PC-3 (cell line): ENCODE measurements at regions not wholly inside any gene's neighbourhood (a gene's known extent, or its start where the extent isn't known, plus 50 kb on each side); places are given as distances from the start of the nearest gene placed in this dataset.

Experiments
- EZH2 ChIP-seq: fragments of 300-600 bp; sonication (generic); IDR thresholded peaks from one replicate; pipeline ENCODE4 v1.6.1; 2017; ENCODE audit warnings: antibody characterized with exemption, mild to moderate bottlenecking, low read length; ENCODE audit not compliant: unreplicated experiment
- EZH2phosphoT487 ChIP-seq: fragments of 300-600 bp; sonication (generic); IDR thresholded peaks from 2 replicates; pipeline ENCODE4 v1.6.1; 2018; ENCODE audit warnings: mild to moderate bottlenecking, antibody characterized with exemption, low read length, borderline replicate concordance
- TF ChIP-seq, protein P1 (sequence below): fragments of 300-600 bp; sonication (generic); conservative IDR thresholded peaks from 2 replicates; pipeline ENCODE4 v1.5.1; 2017; ENCODE audit warnings: antibody characterized with exemption, low read depth, mild to moderate bottlenecking, low read length

DNA sequence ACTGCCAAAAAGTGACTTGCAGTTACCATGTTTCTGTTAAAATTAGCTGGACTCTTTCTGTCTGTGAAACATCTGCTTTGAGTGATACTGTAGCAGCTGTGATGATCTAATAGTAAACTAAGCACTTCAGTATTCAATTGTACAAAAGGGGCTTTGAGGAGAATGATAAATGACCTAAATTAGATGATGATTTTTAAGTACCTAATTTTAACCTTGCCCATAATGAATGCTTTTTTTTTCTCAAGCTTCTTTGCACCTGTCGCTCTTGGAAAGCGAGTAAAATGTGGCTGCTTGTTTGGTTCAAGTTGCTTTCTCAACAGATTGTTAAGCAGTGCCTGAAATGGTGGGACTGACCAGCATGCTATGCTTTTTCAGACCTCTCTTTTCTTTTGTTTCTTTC is 752.3 kb downstream of the EPHA3 start:
- no peak for TF ChIP-seq EZH2phosphoT487
- TF ChIP-seq, protein P1, sequence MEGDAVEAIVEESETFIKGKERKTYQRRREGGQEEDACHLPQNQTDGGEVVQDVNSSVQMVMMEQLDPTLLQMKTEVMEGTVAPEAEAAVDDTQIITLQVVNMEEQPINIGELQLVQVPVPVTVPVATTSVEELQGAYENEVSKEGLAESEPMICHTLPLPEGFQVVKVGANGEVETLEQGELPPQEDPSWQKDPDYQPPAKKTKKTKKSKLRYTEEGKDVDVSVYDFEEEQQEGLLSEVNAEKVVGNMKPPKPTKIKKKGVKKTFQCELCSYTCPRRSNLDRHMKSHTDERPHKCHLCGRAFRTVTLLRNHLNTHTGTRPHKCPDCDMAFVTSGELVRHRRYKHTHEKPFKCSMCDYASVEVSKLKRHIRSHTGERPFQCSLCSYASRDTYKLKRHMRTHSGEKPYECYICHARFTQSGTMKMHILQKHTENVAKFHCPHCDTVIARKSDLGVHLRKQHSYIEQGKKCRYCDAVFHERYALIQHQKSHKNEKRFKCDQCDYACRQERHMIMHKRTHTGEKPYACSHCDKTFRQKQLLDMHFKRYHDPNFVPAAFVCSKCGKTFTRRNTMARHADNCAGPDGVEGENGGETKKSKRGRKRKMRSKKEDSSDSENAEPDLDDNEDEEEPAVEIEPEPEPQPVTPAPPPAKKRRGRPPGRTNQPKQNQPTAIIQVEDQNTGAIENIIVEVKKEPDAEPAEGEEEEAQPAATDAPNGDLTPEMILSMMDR = no peak
- no peak for TF ChIP-seq EZH2
